Kasumi-1 (cell line): ENCODE measurements at regions not wholly inside any gene's neighbourhood (a gene's known extent, or its start where the extent isn't known, plus 50 kb on each side); places are given as distances from the start of the nearest gene placed in this dataset.
A peak's percentile ranks its signal among the peaks of the same experiment; 100 is the strongest.
"Not testable (repeated sequence)": the region's sequence is repeated elsewhere in the genome, so short reads cannot be mapped to it uniquely, and the experiment has no call there.

Experiments
- DNase-seq, 2 experiments: peaks; one replicate each; lab custom pipeline; 2025; lab: John Stamatoyannopoulos, UW

- DNase-seq = no peak
Measured at GRCh38 chr13:83825676-83826075, 56.6 kb downstream of the SLITRK1 start.

GRCh38 chr13:83824560-83824959 lies 57.7 kb downstream of the SLITRK1 start:
- DNase-seq = no peak

GRCh38 chr13:83824120-83824519 lies 58.2 kb downstream of the SLITRK1 start:
- no peak for DNase-seq

- DNase-seq = no peak
Measured at GRCh38 chr13:83819611-83820010, 62.7 kb downstream of the SLITRK1 start.

- no peak for DNase-seq
Measured at GRCh38 chr13:83819156-83819555, 63.1 kb downstream of the SLITRK1 start.

GRCh38 chr13:83816081-83816480 lies 66.2 kb downstream of the SLITRK1 start:
- DNase-seq = no peak

GRCh38 chr13:83815598-83815997 lies 66.7 kb downstream of the SLITRK1 start:
- no peak for DNase-seq

GRCh38 chr13:83810136-83810535 lies 72.1 kb downstream of the SLITRK1 start:
- no peak for DNase-seq

- DNase-seq = no peak
Measured at GRCh38 chr13:83804356-83804962, 77.8 kb downstream of the SLITRK1 start.

GRCh38 chr13:83798731-83799130 lies 83.5 kb downstream of the SLITRK1 start:
- no peak for DNase-seq

GRCh38 chr13:83796364-83796763 lies 85.9 kb downstream of the SLITRK1 start:
- DNase-seq = no peak

- DNase-seq = no peak
Measured at GRCh38 chr13:83794583-83794982, 87.7 kb downstream of the SLITRK1 start.

GRCh38 chr13:83780227-83780626 lies 102.0 kb downstream of the SLITRK1 start:
- DNase-seq = peak; percentile 43 to 46

- DNase-seq = no peak
Measured at GRCh38 chr13:83773961-83774360, 108.3 kb downstream of the SLITRK1 start.

GRCh38 chr13:83765796-83766195 lies 116.5 kb downstream of the SLITRK1 start:
- no peak for DNase-seq

GRCh38 chr13:83761631-83762030 lies 120.6 kb downstream of the SLITRK1 start:
- no peak for DNase-seq

GRCh38 chr13:83755210-83755609 lies 127.1 kb downstream of the SLITRK1 start:
- not testable (repeated sequence) for DNase-seq

- no peak for DNase-seq
Measured at GRCh38 chr13:83753912-83754624, 128.2 kb downstream of the SLITRK1 start.

GRCh38 chr13:83752141-83752540 lies 130.1 kb downstream of the SLITRK1 start:
- no peak for DNase-seq

- no peak for DNase-seq
Measured at GRCh38 chr13:83740622-83741021, 141.7 kb downstream of the SLITRK1 start.

GRCh38 chr13:83738407-83738806 lies 143.9 kb downstream of the SLITRK1 start:
- DNase-seq = no peak

- DNase-seq = no peak
Measured at GRCh38 chr13:83733293-83733692, 149.0 kb downstream of the SLITRK1 start.

- no peak for DNase-seq
Measured at GRCh38 chr13:83732755-83733154, 149.5 kb downstream of the SLITRK1 start.

GRCh38 chr13:83731113-83731512 lies 151.2 kb downstream of the SLITRK1 start:
- no peak for DNase-seq
